ENCODE measurements at regions not wholly inside any gene's neighbourhood (a gene's known extent, or its start where the extent isn't known, plus 50 kb on each side); places are given as distances from the start of the nearest gene placed in this dataset.

DNA sequence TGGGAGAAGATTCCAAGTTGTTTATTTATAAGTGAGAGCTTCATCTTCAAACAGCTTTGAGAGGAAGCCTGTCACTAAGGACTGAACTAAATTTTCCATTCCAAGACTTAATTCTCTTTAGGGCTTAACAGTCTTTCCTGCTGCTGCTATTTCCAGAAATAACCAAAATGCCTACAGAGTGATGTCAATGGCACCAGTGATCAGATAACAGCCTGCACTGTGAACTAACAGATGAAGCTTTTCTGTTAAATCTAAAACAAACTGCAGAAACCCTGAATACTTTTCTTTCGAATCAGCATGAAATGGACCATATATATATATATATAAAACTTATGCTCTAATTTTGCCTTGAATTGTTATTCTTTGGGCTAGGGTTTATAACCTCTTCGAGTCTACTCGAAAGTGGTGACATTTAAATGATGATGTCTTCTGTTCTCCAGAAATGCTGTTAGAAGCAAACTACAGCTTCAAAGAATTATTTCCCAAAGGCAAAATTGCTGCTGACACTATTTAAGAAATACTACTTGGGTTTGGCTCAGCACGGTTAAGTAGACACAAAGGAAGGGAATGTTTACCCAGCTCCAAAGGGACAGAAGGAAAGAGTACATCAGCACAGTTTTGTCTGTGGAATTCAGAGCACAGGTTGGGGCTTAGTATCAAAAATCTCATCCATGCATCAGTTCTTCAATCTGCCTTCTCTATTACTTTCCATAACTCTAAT lies 238.5 kb upstream of the LRRN1 start:
- DNase-seq (ENCODE audit: low spot score): no peak

DNA sequence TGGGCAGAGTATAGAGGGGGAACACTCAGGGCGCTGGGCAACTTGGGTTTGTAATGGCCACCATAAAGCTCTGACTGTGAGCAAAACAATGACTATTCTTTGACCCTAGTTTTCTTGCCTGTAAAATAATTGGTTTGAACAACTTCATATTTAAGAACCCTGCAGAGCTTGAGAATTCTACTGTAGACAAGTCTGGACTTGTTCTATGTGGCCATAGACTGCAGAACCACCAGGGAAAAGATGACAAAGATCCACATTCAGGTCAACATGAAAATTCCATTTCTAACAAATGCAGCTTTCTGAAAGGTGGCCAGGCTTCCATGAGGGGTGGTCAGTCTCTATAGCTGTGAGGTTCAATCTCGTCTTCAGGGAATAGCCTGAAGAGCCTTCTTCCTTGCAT lies 239.4 kb upstream of the LRRN1 start:
- DNase-seq (ENCODE audit: low spot score): no peak

DNA sequence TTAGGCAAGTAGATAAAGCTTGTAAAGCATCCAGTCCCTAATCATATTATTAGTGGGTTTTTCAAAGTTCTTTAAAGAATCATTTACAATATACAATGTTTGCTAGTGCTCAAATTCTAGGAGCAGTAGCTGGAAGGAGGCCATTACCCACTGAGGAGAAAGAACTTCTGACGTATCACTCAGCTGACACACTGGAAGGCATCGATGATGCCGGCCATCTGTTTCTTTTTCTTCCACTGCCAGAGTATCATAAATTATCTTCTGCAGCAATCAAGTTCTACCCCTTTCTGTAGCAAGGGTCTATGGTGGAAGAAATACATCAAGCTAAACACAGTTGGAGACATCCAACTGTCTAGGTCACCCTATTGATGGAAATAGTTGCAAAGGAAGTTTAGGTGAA lies 243.2 kb upstream of the LRRN1 start:
- DNase-seq (ENCODE audit: low spot score): no peak

DNA sequence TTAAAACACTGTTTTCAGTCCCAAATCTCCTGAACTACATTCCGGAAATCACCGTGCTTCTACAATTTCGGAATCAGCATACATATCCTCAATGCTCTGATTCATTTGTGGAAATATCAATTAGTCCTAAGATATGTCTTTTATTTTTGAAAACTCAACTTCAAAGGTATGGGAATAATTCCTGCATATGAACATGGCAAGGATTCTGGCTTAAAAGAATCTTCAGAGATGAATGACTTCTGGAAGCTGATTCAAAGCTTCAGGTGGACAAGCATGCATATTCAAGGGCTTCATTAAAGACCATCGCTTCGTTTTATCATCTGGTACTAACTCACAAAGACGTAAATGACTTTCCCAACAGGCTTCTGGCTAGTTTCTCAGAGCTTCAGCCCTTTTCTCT lies 246.0 kb upstream of the LRRN1 start:
- DNase-seq (ENCODE audit: low spot score): no peak

DNA sequence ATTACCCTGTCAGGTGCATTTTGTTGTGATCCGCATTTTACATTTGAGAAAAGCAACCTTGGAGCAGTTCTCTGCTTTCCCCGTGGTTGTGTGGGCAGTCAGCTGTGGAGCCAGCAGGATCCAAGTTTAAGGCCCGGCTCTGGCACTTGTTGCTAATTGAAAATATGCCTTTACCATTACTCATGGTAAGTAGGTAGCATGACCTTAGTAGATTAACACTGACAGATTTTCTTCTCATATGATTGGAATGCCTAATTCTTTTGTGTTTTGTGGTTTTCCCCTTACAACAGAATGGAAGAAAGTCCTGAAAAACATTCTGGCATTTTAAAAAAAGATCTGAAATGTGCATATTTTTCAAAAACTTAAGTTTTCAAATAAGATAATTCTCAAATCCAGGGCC lies 246.5 kb upstream of the LRRN1 start:
- DNase-seq (ENCODE audit: low spot score): no peak

DNA sequence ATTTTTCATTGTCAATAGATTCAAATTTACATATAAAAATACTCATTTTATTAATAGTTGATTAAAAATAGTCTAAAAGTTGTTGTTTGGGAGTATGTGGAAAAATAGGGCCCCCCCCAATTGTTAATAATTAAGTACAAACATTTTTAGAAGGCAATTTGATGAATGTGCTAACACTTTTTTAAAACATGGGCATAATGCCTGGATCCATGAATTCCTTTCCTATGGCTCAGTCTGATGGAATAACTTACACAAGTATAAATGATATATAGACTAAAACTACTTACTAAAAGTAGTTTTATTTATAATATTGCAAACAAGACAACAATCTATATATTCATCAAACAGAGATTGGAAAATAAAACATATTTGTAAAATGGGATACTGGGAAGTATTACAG lies 247.2 kb upstream of the LRRN1 start:
- no peak for DNase-seq (ENCODE audit: low spot score)

DNA sequence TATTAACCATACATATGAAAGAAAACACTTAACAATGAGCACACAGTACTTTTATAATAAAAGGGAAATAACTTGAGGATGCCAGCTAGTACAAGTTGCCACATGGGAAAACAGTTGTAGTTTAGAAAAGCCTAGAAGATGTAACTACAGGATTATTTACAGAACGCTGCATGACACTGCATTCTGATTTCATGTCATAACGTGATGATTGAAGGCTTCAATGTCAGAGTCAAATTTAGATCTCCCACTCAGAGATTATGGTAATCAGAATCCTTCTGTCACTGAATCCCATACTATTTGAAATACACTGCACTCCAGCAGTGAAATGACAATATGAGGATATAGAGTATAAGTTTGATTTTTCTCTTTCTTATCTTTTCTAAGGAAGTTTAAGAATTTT lies 253.9 kb upstream of the LRRN1 start:
- DNase-seq (ENCODE audit: low spot score): no peak

DNA sequence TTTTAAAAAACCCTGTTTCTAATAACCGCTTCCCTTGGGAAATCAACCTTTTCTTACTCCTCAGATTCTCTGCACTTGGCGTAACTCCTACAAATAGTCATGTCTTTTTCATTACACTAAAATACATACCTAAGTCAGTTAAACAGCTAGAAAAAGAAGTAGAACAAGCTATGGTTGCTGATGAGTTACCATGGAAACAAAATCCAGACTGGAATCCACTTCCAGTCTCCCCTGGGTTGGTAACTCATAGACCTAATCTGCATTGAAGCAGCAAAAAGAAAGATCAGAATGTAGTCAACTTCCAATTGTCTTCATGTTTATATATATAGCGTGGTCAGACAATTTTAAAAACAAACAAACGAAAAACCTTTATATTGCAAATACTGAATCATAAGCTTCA lies 260.8 kb upstream of the LRRN1 start:
- DNase-seq (ENCODE audit: low spot score): no peak

DNA sequence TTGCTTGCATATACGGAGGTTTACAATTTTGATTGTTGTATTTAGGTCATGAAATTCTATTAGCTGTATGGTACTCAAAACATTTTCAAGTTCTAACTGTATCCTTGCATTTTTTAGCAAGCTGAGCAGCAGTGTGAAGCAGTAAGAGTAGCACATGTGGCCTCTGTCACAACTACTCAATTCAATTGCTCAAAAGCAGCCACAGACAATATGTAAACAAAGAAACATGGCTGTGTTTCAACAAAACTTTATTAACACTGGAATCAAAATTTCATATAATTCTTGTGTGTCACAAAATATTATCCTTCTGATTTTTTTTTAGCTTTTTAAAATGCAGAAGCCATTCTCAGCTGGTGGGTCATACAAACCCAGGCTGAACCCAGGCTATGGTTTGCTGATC lies 266.7 kb upstream of the LRRN1 start:
- DNase-seq (ENCODE audit: low spot score): no peak

DNA sequence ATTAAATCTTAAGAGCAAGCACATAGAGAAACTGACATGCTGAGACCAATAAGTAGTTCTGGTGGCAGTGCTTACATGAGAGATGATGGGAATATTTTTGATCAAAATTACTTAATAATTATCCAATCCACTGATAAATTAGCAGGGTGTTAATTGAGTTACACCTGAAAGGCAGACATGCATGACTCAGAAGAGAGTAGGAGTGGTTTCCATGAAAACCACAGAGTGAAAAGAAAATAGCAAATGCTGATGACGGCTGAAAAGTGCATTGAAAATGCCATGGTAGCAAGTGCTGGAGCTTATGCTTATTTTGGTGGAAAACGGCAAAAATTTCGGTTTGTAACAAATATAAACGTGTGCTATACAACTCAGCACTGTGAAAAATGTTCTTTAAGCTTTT lies 267.8 kb upstream of the LRRN1 start:
- no peak for DNase-seq (ENCODE audit: low spot score)

DNA sequence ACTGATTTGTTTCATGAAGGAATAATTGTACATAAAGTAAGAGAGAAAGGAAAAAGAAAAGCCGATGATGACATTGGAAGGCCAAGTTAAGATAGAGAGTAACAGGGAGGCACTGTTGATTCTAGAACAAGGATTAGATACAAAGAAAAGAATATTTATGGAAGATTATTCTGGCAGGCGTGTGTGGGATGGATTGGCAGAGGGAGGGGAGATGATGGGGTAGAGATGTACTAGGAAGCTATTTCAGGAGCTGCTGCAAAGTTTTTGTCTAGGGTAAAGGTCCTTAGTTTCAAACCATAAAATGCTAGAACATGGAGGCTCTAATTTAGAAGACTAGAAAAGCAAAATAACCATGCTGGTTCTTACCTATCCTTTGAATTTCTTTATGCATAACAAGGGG lies 280.0 kb upstream of the LRRN1 start:
- no peak for DNase-seq (ENCODE audit: low spot score)

DNA sequence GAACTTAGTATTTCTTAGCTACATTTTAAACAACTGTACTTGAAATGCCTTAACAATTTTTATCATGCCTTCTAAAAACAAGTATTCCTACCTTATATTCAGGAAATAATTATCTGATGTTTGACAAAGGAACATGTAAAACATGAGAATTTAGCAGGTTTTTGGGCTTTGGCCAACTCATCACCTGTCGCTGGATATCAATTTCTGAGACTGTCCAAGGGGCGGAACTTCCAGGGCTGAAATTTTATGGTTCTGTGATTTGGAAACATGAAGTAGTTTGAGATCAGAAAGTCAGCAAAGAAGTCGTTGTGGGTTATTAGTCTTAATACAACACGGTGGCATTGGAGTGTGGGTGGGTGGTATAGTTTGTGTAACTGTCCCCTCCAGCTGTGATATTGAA lies 282.2 kb upstream of the LRRN1 start:
- no peak for DNase-seq (ENCODE audit: low spot score)

DNA sequence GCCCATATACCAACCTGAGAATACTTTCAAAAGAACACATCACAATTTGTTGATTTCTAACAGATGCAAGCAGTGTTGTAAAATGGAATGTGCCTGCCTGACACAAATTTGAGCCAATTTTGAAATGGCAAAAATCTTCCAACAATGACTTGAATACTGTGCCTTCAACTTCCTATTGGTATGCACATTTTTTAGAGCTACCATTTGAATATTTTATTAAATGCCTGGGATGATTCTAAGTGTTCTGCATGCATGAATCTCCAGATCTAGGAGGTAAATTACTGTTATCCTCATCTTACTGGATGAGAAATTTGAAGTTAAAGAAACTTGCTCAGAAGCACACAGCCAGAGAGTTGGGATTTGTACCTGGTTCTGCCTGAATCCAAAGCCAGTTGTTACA lies 282.8 kb upstream of the LRRN1 start:
- no peak for DNase-seq (ENCODE audit: low spot score)

DNA sequence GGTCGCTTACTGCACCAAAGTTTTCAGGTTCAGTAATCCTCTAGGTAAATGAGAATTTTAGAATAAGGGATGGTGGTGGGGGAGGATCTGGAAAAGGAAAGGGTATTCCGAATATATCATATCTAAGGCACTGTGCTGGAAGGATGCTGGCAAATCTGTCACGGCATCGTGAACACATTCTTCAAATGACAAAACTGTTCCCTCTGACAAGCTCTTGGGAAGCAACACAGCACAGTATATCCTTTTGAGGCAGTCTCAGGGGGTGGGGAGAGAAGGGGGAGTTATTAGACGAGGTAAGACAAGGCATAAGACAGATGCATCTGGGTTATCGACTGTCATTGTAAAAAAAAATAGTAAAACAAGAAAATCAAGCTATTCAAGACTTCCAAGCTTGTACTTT lies 289.6 kb upstream of the LRRN1 start:
- no peak for DNase-seq (ENCODE audit: low spot score)

DNA sequence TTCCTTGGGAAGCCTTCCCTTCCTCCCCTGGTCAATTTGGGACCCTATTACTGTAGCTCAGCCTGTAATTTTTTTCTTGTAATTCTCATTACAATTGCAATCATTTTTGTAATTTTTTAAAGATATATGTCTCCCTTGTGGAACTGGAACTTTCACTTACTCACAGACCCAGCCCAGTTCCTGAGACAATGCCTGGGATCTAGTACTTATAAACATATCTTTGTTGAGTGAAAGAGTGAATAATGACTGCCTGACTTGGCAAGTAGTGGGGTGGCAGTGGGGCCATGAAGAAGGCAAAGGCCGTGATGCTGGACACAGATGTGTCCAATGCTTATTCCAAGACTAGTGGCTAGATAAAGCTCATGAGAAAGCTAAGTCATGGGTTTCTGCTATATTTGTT lies 294.5 kb upstream of the LRRN1 start:
- DNase-seq (ENCODE audit: low spot score): no peak

DNA sequence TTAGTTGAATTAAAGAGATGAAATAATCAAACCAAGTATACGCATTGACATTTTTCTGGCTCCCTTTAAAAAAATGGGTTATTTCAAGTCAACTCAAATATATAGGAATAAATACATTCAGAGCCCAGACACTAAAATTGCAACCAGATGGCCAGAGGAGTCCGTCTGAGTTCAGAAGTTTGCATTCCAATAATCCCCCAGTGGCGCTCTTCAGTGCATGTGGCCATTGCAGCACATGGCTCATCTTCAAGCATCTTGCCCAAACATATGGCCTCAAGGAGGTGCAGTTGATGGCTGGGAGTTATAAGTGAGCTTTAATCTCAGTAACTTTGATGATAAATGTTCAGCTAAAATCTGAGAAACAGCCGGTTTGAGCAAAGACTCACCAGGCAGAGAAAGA lies 295.8 kb upstream of the LRRN1 start:
- no peak for DNase-seq (ENCODE audit: low spot score)

DNA sequence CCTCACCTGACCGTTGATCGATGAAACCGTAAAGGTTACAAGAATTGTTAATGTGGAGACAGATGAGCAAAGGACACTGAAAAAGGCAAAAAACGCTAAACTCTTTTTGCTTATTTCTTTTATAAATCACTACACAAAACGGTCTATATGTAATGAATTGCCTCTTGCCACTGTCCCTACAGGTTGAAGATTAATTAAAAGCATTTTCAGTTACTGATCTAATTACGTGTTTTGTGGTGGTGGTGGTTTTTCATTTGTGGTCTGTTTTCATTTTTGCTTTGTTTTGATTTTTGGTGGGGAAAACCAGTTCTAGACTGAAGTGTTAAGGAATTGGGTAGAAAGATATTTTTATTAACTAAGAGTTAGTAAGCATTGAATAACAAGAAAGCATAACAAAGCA lies 299.2 kb upstream of the LRRN1 start:
- DNase-seq (ENCODE audit: low spot score): no peak

DNA sequence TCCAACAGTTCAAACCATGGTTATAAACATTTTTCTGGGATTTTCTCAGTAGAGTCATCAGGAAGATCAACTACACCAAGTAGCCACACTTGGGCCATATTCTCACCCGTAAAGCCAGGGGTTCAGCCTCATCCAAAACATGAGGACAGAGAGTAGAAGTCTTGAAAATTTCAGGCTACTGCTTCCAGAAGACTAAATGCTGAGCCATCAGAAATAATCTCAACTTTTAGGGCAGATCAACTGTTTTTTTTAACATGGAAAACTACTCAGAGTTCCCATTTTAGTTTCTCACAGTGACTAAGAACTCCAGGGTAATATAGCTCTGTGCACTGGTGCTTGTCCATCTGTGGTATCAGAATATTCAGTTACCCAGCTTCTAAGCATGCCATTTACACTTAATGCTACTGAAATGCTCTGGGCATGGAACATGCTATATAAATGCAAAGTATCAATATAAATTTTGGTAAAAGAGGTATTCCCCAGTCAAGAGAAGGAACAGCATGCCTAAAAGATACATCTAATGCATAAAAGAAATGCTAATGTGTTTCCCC lies 300.1 kb upstream of the LRRN1 start:
- DNase-seq (ENCODE audit: low spot score): no peak

DNA sequence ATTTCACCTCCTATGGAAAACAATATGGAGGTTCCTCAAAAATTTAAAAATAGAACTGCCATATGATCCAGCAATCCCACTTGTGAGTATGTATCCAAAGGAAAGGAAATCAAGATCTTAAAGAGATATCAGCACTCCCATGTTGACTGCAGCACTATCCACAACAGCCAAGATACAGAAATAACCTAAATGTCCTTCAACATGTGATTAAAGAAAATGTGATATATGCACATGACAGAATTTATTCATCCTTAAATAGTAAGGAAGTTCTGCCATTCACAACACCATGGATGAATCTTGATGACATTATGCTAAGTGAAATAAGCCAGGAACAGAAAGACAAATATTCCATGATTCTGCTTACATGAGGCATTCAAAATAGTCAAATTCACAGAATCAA lies 303.6 kb upstream of the LRRN1 start:
- no peak for DNase-seq (ENCODE audit: low spot score)

DNA sequence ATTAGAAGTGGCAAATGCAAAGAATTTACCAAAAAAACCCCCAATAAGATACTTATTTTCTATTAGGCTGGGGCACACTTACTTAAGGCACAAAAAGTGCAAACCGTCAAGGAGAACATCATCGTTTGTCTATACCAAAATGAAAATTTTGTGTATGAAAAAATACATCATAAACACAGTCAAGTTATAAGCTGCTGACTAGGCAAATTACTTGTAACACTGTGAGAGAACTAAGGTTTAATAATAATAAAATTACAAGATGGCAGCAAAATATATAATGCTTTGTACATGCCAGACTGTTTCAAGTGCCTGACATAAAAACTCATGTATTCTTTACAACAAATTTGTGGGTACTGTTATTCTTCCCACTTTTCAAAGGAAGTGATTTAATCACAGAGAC lies 297.2 kb upstream of the CRBN start:
- no peak for DNase-seq (ENCODE audit: low spot score)

DNA sequence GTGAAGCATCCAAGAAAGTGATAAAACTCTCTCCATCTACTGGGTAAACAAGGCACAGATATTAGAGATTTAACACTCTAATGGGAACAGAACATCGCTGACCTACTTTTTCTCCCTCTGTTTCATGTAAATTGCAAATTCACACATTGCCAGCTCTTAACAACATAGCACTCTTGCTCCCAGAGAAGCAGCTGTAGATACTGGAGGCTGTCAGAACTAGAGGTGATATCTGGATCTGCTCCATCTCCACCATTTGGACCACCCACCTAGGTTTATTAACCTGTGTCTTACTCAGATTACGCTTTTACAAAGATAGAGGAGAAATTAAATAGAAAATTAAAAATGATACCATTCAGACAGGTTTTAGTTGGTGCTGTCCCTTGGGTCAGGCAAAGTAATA lies 289.1 kb upstream of the CRBN start:
- no peak for DNase-seq (ENCODE audit: low spot score)

DNA sequence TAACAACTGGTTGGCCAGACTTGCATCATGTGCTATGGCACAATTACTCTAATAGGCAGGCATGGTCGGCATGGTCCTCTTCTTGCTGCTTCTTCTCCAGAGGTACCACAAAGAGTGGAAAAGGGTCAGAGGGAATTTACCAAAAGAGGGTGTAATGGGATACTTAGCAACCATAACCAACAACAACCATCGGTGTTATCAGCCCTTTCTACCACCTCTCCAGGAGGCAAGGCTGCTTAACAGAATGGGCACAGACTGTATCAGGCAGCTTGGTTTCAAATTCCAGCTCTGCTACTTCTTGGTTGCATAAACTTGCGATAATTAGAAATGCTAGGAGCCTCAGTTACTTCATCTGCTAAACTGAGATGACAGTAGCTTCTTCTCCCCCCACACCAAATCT lies 284.6 kb upstream of the CRBN start:
- DNase-seq (ENCODE audit: low spot score): no peak

DNA sequence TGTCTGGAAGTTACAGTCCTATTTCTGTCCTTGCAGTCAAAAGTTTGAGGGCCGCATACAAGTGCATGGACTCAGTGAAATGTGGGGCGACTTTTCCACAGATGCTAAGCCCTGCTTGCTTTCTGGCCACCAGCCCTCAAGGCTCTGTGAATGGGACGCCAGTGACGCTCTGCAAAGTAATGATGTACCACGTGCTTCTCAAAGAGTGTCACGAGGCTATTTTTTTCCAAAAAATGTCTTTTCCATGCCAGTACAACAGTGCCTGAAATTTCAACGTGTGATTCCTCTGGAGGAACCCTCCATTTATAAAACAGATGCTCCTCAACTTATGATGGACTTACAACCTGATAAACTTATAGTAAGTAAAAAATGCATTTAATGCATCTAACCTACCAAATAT lies 281.8 kb upstream of the CRBN start:
- DNase-seq (ENCODE audit: low spot score): no peak

DNA sequence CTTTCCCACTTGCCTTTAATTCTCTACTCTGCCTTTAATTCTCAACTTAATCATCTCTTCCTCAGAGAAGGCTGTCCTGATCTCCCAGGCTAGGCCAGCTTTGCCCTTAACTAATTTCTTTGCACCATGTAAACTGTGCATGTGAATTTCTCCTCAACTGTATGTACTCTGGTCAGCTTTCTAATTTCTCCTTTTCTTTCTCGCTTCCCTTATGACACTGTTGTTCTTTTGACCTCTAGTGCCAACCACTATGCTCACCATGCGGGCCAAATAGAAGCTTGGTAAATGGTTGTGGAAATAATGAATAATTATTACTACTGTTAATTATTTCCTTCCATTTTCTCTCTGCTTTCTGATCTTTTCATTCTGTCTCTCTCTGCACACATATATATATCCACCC lies 269.0 kb upstream of the CRBN start:
- DNase-seq (ENCODE audit: low spot score): no peak

DNA sequence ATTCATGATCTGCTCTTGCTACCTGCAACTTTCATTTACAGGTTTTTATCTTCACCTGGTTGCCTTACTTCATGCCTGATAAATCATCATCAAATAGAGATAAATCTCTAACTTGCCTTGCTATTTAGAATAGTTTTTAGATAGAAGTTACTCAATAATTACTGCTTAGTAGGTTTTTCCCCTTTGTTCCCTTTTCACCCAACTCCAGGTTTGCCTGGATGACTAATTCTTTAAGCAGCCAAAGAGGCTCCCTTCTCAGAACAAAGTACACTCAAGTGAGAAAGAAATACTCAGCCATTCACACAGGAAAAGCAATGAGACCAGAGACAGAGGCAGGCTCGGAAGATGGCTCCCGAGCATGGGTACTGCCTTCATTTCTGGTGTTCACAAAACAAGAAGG lies 268.1 kb upstream of the CRBN start:
- no peak for DNase-seq (ENCODE audit: low spot score)
